ENCODE measurements at regions not wholly inside any gene's neighbourhood (a gene's known extent, or its start where the extent isn't known, plus 50 kb on each side); places are given as distances from the start of the nearest gene placed in this dataset.

GRCh38 chr16:86229283-86229682 lies 281.0 kb upstream of the FOXF1 start:
- TF ChIP-seq CTCF (IDR thresholded peaks at IDR 0.05; ENCODE audit: low read depth, low read length, poor library complexity, severe bottlenecking) (no peak), EZH2phosphoT487 (IDR thresholded peaks at IDR 0.05; ENCODE audit: borderline replicate concordance, low read length) (no peak)

Measured in DOHH2 (cell line).